ENCODE measurements at regions not wholly inside any gene's neighbourhood (a gene's known extent, or its start where the extent isn't known, plus 50 kb on each side); places are given as distances from the start of the nearest gene placed in this dataset.

- TF ChIP-seq CTCF (conservative IDR thresholded peaks at IDR 0.05) (no peak), ZFX (IDR thresholded peaks at IDR 0.05) (no peak)
Measured at GRCh38 chr4:162458051-162458450, 294.3 kb upstream of the FSTL5 start.
